HEK293T (cell line): ENCODE measurements at regions not wholly inside any gene's neighbourhood (a gene's known extent, or its start where the extent isn't known, plus 50 kb on each side); places are given as distances from the start of the nearest gene placed in this dataset.

Source experiments
- CTCF ChIA-PET: fragments of 350-600 bp; formaldehyde crosslinking; extraction: SDS; loops from one replicate; lab custom pipeline; 2021; ENCODE audit warnings: antibody characterized with exemption, inconsistent platforms; lab: Yijun Ruan, JAX
- POLR2A ChIA-PET: fragments of 350-600 bp; formaldehyde crosslinking; extraction: SDS; loops from one replicate; lab custom pipeline; 2020; ENCODE audit warnings: antibody characterized with exemption, inconsistent platforms; lab: Yijun Ruan, JAX
- DNase-seq: peaks from one replicate; pipeline ENCODE4 v3.0.0; 2012; ENCODE audit warnings: mixed read lengths; ENCODE audit errors: extremely low spot score
- ARNT ChIP-seq: fragments of 450-650 bp; IDR thresholded peaks from 2 replicates; pipeline ENCODE4 v1.6.1; 2017; ENCODE audit warnings: mild to moderate bottlenecking
- BHLHE40 ChIP-seq: fragments of 450-650 bp; IDR thresholded peaks from 2 replicates; pipeline ENCODE4 v1.6.1; 2016; ENCODE audit warnings: mild to moderate bottlenecking, moderate library complexity, borderline replicate concordance
- CTBP1 ChIP-seq: fragments of 450-650 bp; IDR thresholded peaks from 2 replicates; pipeline ENCODE4 v1.6.1; 2016; ENCODE audit warnings: borderline replicate concordance
- ELF4 ChIP-seq: fragments of 450-650 bp; IDR thresholded peaks from 2 replicates; pipeline ENCODE4 v1.6.1; 2017; ENCODE audit warnings: antibody characterized with exemption
- FOXA1 ChIP-seq: fragments of 450-650 bp; IDR thresholded peaks from 2 replicates; pipeline ENCODE4 v1.6.1; 2016; ENCODE audit warnings: mild to moderate bottlenecking
- FOXK2 ChIP-seq: fragments of 450-650 bp; IDR thresholded peaks from 2 replicates; pipeline ENCODE4 v1.6.1; 2016; ENCODE audit warnings: mild to moderate bottlenecking
- FOXM1 ChIP-seq: fragments of 450-650 bp; IDR thresholded peaks from 2 replicates; pipeline ENCODE4 v1.6.1; 2017; ENCODE audit warnings: mild to moderate bottlenecking, borderline replicate concordance
- HDGF ChIP-seq: fragments of 450-650 bp; IDR thresholded peaks from 2 replicates; pipeline ENCODE4 v1.6.1; 2017; ENCODE audit warnings: antibody characterized with exemption, borderline replicate concordance
- L3MBTL2 ChIP-seq: fragments of 450-650 bp; conservative IDR thresholded peaks from 2 replicates; pipeline ENCODE4 v1.6.1; 2016; ENCODE audit warnings: mild to moderate bottlenecking
- LEF1 ChIP-seq: fragments of 450-650 bp; IDR thresholded peaks from 2 replicates; pipeline ENCODE4 v1.6.1; 2017; ENCODE audit warnings: mild to moderate bottlenecking, borderline replicate concordance
- NFRKB ChIP-seq: fragments of 450-650 bp; IDR thresholded peaks from 2 replicates; pipeline ENCODE4 v1.6.1; 2016; ENCODE audit warnings: mild to moderate bottlenecking, moderate library complexity
- SP1 ChIP-seq: fragments of 450-650 bp; IDR thresholded peaks from 2 replicates; pipeline ENCODE4 v1.6.1; 2017
- SUZ12 ChIP-seq: fragments of 450-650 bp; IDR thresholded peaks from 2 replicates; pipeline ENCODE4 v1.6.1; 2016; ENCODE audit warnings: mild to moderate bottlenecking
- TARDBP ChIP-seq: fragments of 450-650 bp; IDR thresholded peaks from 2 replicates; pipeline ENCODE4 v1.6.1; 2016
- ZNF384 ChIP-seq: fragments of 450-650 bp; IDR thresholded peaks from 2 replicates; pipeline ENCODE4 v1.6.1; 2016
- TF ChIP-seq, protein P1 (sequence below): fragments of 450-650 bp; IDR thresholded peaks from 2 replicates; pipeline ENCODE4 v1.6.1; 2016

- ChIA-PET CTCF (no interaction called here), POLR2A (no interaction called here)
- DNase-seq = no peak
- TF ChIP-seq ARNT = no peak
- no peak for TF ChIP-seq FOXK2
- no peak for TF ChIP-seq FOXA1
- TF ChIP-seq HDGF = no peak
- TF ChIP-seq SUZ12 = no peak
- no peak for TF ChIP-seq ZNF384
- TF ChIP-seq ELF4 = no peak
- no peak for TF ChIP-seq SP1
Measured at GRCh38 chr3:6510713-6511112, 350.2 kb upstream of the GRM7 start.

GRCh38 chr3:6512172-6512800, 348.6 kb upstream of the GRM7 start:
- ChIA-PET CTCF (no interaction called here), POLR2A (no interaction called here)
- no peak for DNase-seq
- no peak for TF ChIP-seq ZNF384
- TF ChIP-seq L3MBTL2 = no peak
- no peak for TF ChIP-seq CTBP1
- TF ChIP-seq, protein P1, sequence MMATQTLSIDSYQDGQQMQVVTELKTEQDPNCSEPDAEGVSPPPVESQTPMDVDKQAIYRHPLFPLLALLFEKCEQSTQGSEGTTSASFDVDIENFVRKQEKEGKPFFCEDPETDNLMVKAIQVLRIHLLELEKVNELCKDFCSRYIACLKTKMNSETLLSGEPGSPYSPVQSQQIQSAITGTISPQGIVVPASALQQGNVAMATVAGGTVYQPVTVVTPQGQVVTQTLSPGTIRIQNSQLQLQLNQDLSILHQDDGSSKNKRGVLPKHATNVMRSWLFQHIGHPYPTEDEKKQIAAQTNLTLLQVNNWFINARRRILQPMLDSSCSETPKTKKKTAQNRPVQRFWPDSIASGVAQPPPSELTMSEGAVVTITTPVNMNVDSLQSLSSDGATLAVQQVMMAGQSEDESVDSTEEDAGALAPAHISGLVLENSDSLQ = no peak
- no peak for TF ChIP-seq ARNT
- TF ChIP-seq SP1 = no peak
- TF ChIP-seq SUZ12 = no peak
- TF ChIP-seq LEF1 = no peak
- no peak for TF ChIP-seq HDGF
- no peak for TF ChIP-seq TARDBP
- no peak for TF ChIP-seq ELF4
- TF ChIP-seq BHLHE40 = no peak
- TF ChIP-seq FOXK2 = no peak
- no peak for TF ChIP-seq FOXA1

DNA sequence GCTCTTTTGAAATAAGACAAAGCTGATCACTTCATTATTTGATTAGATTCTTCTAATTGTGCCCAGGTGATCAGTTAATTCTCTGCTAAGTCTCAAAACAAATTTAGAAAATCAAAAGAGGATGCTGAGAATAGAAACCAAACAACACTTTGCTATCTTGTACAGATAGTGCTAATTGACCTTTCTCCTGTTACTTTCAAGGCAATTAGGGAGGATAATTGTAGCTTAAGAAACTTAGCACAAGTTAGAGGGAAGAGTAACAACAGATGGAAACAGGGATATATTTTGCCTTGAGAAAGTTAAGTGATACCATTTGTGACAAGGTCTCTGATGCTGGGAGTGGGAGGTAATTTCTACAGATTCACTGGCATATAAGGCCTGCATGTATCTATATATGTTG, 344.8 kb upstream of the GRM7 start:
- ChIA-PET CTCF (no interaction called here), POLR2A (no interaction called here)
- TF ChIP-seq FOXK2 = no peak
- no peak for TF ChIP-seq SP1
- no peak for TF ChIP-seq TARDBP
- no peak for TF ChIP-seq BHLHE40
- DNase-seq = no peak

DNA sequence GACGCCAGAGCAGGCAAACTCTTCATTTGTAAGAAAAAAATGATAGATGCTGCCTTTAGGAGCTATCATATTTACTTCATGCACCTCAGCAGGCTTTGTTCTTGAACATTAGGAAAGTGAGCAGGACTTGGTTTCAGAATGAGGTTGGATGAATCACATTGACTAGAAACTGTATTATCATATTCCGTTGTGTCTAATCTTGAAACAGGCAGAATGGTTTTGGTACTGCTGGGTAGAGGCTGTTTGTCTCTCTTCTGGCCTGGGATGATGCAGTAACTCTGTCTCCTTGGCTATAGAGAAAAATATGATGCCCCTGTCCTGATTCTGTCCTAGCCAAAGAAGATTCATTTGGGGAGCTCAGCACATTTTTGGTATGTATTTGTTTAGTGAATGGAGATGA, 344.2 kb upstream of the GRM7 start:
- no peak for TF ChIP-seq CTBP1
- no peak for TF ChIP-seq ARNT
- no peak for TF ChIP-seq L3MBTL2
- no peak for TF ChIP-seq HDGF
- TF ChIP-seq LEF1 = no peak
- POLR2A ChIA-PET = no interaction called here
- CTCF ChIA-PET = no interaction called here
- no peak for DNase-seq

DNA sequence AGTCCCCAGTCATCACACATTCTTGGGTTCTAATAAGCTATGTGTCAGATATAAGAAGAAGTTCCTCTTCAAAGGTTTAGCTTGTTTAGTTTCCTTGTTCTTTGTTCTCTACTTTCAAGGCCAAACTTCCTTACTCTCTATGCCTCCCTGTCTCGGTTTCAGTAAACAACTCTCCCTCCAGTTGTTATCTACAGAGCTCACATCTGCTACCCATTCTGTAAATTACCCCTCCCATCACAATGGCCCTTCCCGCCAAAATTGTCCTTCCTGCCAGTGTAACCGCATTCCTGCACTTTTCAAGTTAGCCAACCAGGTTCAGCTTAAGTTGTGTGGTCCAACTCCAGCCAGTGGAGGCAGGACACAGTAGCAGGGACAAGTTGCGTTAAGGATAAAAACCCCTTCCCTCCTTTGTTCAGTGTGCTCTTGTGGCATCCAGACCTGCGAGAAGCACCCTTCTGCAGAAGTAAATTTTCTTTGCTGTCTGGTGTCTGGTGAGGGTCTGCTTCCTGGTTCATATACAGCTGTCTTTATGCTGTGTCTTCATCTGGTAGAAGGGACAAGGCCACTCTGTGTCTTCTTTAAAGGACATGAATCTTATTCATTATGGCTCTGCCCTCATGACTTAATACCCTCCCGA, 342.1 kb upstream of the GRM7 start:
- CTCF ChIA-PET = no interaction called here

DNA sequence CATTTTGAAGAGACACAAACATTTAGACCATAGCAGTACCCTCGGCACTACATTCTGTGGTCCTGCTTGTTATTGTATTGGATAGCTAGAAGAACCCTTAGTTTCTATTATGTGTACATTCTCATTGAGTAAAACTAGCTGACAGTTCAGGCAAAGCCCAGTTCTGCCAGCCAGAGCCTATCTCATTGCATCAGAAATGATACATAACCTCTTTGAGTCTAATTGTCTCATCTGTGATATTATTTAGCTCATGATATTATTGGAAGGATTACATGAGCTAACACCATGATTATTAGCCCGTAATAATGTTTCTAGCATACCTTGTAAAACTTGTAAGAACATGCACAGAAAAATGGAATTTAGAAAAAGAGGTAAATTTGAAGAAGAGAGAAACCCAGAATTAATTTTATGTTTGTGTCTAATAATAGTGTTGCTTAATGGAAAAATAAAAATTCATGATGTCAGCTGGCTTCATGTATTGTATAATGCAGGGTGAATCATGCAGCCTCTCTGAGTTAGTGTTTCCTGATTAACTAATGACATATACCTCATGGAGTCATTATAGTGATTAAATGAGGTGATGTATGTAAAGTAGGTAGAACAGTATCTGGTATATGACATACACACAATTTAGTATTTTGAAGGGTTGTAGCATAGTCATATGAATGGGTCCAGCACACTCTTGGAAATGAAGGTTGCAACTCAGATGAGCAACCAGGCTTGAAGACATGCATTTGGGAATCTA, 339.4 kb upstream of the GRM7 start:
- ChIA-PET POLR2A (no interaction called here), CTCF (no interaction called here)
- TF ChIP-seq LEF1 (no peak), ARNT (no peak), FOXK2 (no peak), FOXA1 (no peak), SUZ12 (no peak), CTBP1 (no peak), NFRKB (no peak), L3MBTL2 (no peak), ELF4 (no peak), FOXM1 (no peak), BHLHE40 (no peak), ZNF384 (no peak), TARDBP (no peak), SP1 (no peak), HDGF (no peak)
- TF ChIP-seq, protein P1 = no peak
- DNase-seq = no peak

More for the DNA sequence above, 342.1 kb upstream of the GRM7 start:
- TF ChIP-seq, protein P1 = no peak
- TF ChIP-seq FOXA1 (no peak), ARNT (no peak), NFRKB (no peak), ZNF384 (no peak), FOXK2 (no peak), TARDBP (no peak), CTBP1 (no peak), L3MBTL2 (no peak), FOXM1 (no peak), LEF1 (no peak), SUZ12 (no peak), BHLHE40 (no peak)
- no peak for DNase-seq
- POLR2A ChIA-PET = no interaction called here
